ENCODE measurements at regions not wholly inside any gene's neighbourhood (a gene's known extent, or its start where the extent isn't known, plus 50 kb on each side); places are given as distances from the start of the nearest gene placed in this dataset.
"Not testable (repeated sequence)": the region's sequence is repeated elsewhere in the genome, so short reads cannot be mapped to it uniquely, and the experiment has no call there.

- Mint-ChIP-seq H3K27ac (no peak overlapping the region), H3K4me1 (no peaks in the 10 kb centered on the region), H3K4me3 (no peak overlapping the region), H3K27me3 (peaks cover 16% of the 10 kb centered on the region), H3K9me3 (no peaks in the 10 kb centered on the region), H3K36me3 (no peaks in the 10 kb centered on the region)
- DNase-seq (no peak), ATAC-seq (ENCODE audit: low read depth) (no peak)
- POLR2A ChIA-PET: no interaction called here
These were observed 85.7 kb upstream of the XYLT1 start for GRCh38 chr16:17556276-17557052.

- POLR2A ChIA-PET: no interaction called here
- no peaks in the 10 kb centered on the region for H3K36me3 Mint-ChIP-seq
- ATAC-seq (ENCODE audit: low read depth): no peak
- H3K4me1 Mint-ChIP-seq: no peaks in the 10 kb centered on the region
- no peaks in the 10 kb centered on the region for H3K9me3 Mint-ChIP-seq
- DNase-seq: no peak
- H3K27ac Mint-ChIP-seq: no peak overlapping the region
- peaks cover 18% of the 10 kb centered on the region for H3K27me3 Mint-ChIP-seq
- H3K4me3 Mint-ChIP-seq: no peak overlapping the region
These were observed 84.4 kb upstream of the XYLT1 start for GRCh38 chr16:17555176-17555575.

GRCh38 chr16:17552351-17552750, 81.6 kb upstream of the XYLT1 start:
- POLR2A ChIA-PET: no interaction called here
- DNase-seq (no peak), ATAC-seq (ENCODE audit: low read depth) (no peak)
- H3K9me3 Mint-ChIP-seq: no peaks in the 10 kb centered on the region
- H3K27ac Mint-ChIP-seq: no peak overlapping the region
- H3K4me1 Mint-ChIP-seq: no peaks in the 10 kb centered on the region
- no peak overlapping the region for H3K4me3 Mint-ChIP-seq
- no peaks in the 10 kb centered on the region for H3K36me3 Mint-ChIP-seq
- peaks cover 14% of the 10 kb centered on the region for H3K27me3 Mint-ChIP-seq

GRCh38 chr16:17551682-17552081, 80.9 kb upstream of the XYLT1 start:
- ATAC-seq (ENCODE audit: low read depth); H3K27ac Mint-ChIP-seq; H3K9me3 Mint-ChIP-seq; POLR2A ChIA-PET; H3K4me3 Mint-ChIP-seq; H3K36me3 Mint-ChIP-seq; DNase-seq; H3K4me1 Mint-ChIP-seq: not testable (repeated sequence)
- H3K27me3 Mint-ChIP-seq: peaks cover 14% of the 10 kb centered on the region

- H3K36me3 Mint-ChIP-seq: no peaks in the 10 kb centered on the region
- peaks cover 9% of the 10 kb centered on the region for H3K27me3 Mint-ChIP-seq
- DNase-seq (no peak), ATAC-seq (ENCODE audit: low read depth) (no peak)
- no peak overlapping the region for H3K4me3 Mint-ChIP-seq
- H3K27ac Mint-ChIP-seq: no peak overlapping the region
- POLR2A ChIA-PET: no interaction called here
- H3K4me1 Mint-ChIP-seq: no peaks in the 10 kb centered on the region
- H3K9me3 Mint-ChIP-seq: peaks cover 3% of the 10 kb centered on the region
These were observed 78.1 kb upstream of the XYLT1 start for GRCh38 chr16:17548825-17549224.

- no peak for ATAC-seq (ENCODE audit: low read depth)
- DNase-seq: no peak
- no peaks in the 10 kb centered on the region for H3K4me1 Mint-ChIP-seq
- H3K27ac Mint-ChIP-seq: no peak overlapping the region
- no peaks in the 10 kb centered on the region for H3K36me3 Mint-ChIP-seq
- peaks cover 8% of the 10 kb centered on the region for H3K27me3 Mint-ChIP-seq
- POLR2A ChIA-PET: no interaction called here
- peaks cover 3% of the 10 kb centered on the region for H3K9me3 Mint-ChIP-seq
- no peak overlapping the region for H3K4me3 Mint-ChIP-seq
These were observed 74.0 kb upstream of the XYLT1 start for GRCh38 chr16:17544785-17545184.

- ATAC-seq (ENCODE audit: low read depth) (no peak), DNase-seq (no peak)
- POLR2A ChIA-PET: no interaction called here
- H3K36me3 Mint-ChIP-seq: no peaks in the 10 kb centered on the region
- peaks cover 3% of the 10 kb centered on the region for H3K9me3 Mint-ChIP-seq
- H3K4me3 Mint-ChIP-seq: no peak overlapping the region
- H3K27ac Mint-ChIP-seq: no peak overlapping the region
- H3K27me3 Mint-ChIP-seq: peaks cover 8% of the 10 kb centered on the region
- H3K4me1 Mint-ChIP-seq: no peaks in the 10 kb centered on the region
These were observed 73.5 kb upstream of the XYLT1 start for GRCh38 chr16:17544304-17544703.

- no peak for ATAC-seq (ENCODE audit: low read depth)
- peaks cover 13% of the 10 kb centered on the region for H3K27me3 Mint-ChIP-seq
- no peak overlapping the region for H3K27ac Mint-ChIP-seq
- DNase-seq: no peak
- no peaks in the 10 kb centered on the region for H3K4me1 Mint-ChIP-seq
- H3K4me3 Mint-ChIP-seq: no peak overlapping the region
- POLR2A ChIA-PET: no interaction called here
- no peaks in the 10 kb centered on the region for H3K36me3 Mint-ChIP-seq
- H3K9me3 Mint-ChIP-seq: peaks cover 3% of the 10 kb centered on the region
These were observed 72.3 kb upstream of the XYLT1 start for GRCh38 chr16:17543073-17543472.

- no peaks in the 10 kb centered on the region for H3K4me1 Mint-ChIP-seq
- no peak for ATAC-seq (ENCODE audit: low read depth)
- H3K4me3 Mint-ChIP-seq: no peak overlapping the region
- H3K27me3 Mint-ChIP-seq: peaks cover 17% of the 10 kb centered on the region
- POLR2A ChIA-PET: no interaction called here
- H3K36me3 Mint-ChIP-seq: no peaks in the 10 kb centered on the region
- DNase-seq: no peak
- peaks cover 3% of the 10 kb centered on the region for H3K9me3 Mint-ChIP-seq
- no peak overlapping the region for H3K27ac Mint-ChIP-seq
These were observed 70.6 kb upstream of the XYLT1 start for GRCh38 chr16:17541324-17541723.

- no peaks in the 10 kb centered on the region for H3K4me1 Mint-ChIP-seq
- H3K27ac Mint-ChIP-seq: no peak overlapping the region
- H3K27me3 Mint-ChIP-seq: peaks cover 17% of the 10 kb centered on the region
- no peaks in the 10 kb centered on the region for H3K36me3 Mint-ChIP-seq
- no peak overlapping the region for H3K4me3 Mint-ChIP-seq
- POLR2A ChIA-PET: no interaction called here
- H3K9me3 Mint-ChIP-seq: no peaks in the 10 kb centered on the region
- DNase-seq: no peak
- ATAC-seq (ENCODE audit: low read depth): no peak
These were observed 68.2 kb upstream of the XYLT1 start for GRCh38 chr16:17538927-17539326.

GRCh38 chr16:17532338-17532995, 61.7 kb upstream of the XYLT1 start:
- peaks cover 2% of the 10 kb centered on the region for H3K9me3 Mint-ChIP-seq
- no peak overlapping the region for H3K27ac Mint-ChIP-seq
- DNase-seq (no peak), ATAC-seq (ENCODE audit: low read depth) (no peak)
- H3K4me1 Mint-ChIP-seq: peaks cover 21% of the 10 kb centered on the region
- peaks cover 3% of the 10 kb centered on the region for H3K36me3 Mint-ChIP-seq
- POLR2A ChIA-PET: no interaction called here
- no peak overlapping the region for H3K4me3 Mint-ChIP-seq
- peaks cover 3% of the 10 kb centered on the region for H3K27me3 Mint-ChIP-seq

GRCh38 chr16:17529982-17530760, 59.4 kb upstream of the XYLT1 start:
- ATAC-seq (ENCODE audit: low read depth): peak; percentile 97
- peak overlapping the region; percentile 92 for H3K27ac Mint-ChIP-seq
- peaks cover 2% of the 10 kb centered on the region for H3K9me3 Mint-ChIP-seq
- H3K27me3 Mint-ChIP-seq: no peaks in the 10 kb centered on the region
- peaks cover 26% of the 10 kb centered on the region for H3K4me1 Mint-ChIP-seq
- POLR2A ChIA-PET: interaction anchor here (1.2 kb wide), 2 partner anchors 161 to 227 kb away, joined by 3 read pairs; no protein-coding TSS in a partner anchor
- peak overlapping the region; percentile 90 for H3K4me3 Mint-ChIP-seq
- DNase-seq: peak; percentile 48
- H3K36me3 Mint-ChIP-seq: peaks cover 3% of the 10 kb centered on the region

GRCh38 chr16:17526956-17527937, 56.5 kb upstream of the XYLT1 start:
- no peak overlapping the region for H3K4me3 Mint-ChIP-seq
- no peak overlapping the region for H3K27ac Mint-ChIP-seq
- H3K36me3 Mint-ChIP-seq: peaks cover 3% of the 10 kb centered on the region
- peaks cover 2% of the 10 kb centered on the region for H3K9me3 Mint-ChIP-seq
- no peaks in the 10 kb centered on the region for H3K27me3 Mint-ChIP-seq
- DNase-seq (no peak), ATAC-seq (ENCODE audit: low read depth) (no peak)
- POLR2A ChIA-PET: no interaction called here
- H3K4me1 Mint-ChIP-seq: peaks cover 22% of the 10 kb centered on the region

All from activated naive CD8-positive, alpha-beta T cell treated with anti-CD3 and anti-CD28 coated beads, Interleukin-2, amount 10 ng/mL, durations not matched to agents 7 days and 5 days (primary cell).